ENCODE measurements at regions not wholly inside any gene's neighbourhood (a gene's known extent, or its start where the extent isn't known, plus 50 kb on each side); places are given as distances from the start of the nearest gene placed in this dataset.
"Not testable (repeated sequence)": the region's sequence is repeated elsewhere in the genome, so short reads cannot be mapped to it uniquely, and the experiment has no call there.

- DNase-seq: no peak
These were observed 57.7 kb downstream of the SOX3 start for GRCh38 chrX:140447150-140447549.

GRCh38 chrX:140440876-140441275, 64.0 kb downstream of the SOX3 start:
- DNase-seq: no peak

GRCh38 chrX:140439476-140439875, 65.4 kb downstream of the SOX3 start:
- DNase-seq: no peak

GRCh38 chrX:140434347-140434746, 70.5 kb downstream of the SOX3 start:
- DNase-seq: no peak

GRCh38 chrX:140433582-140433981, 71.3 kb downstream of the SOX3 start:
- DNase-seq: no peak

- DNase-seq: no peak
These were observed 72.3 kb downstream of the SOX3 start for GRCh38 chrX:140432346-140433175.

- no peak for DNase-seq
These were observed 73.3 kb downstream of the SOX3 start for GRCh38 chrX:140431521-140431920.

GRCh38 chrX:140425712-140426395, 79.0 kb downstream of the SOX3 start:
- no peak for DNase-seq

- DNase-seq: no peak
These were observed 82.4 kb downstream of the SOX3 start for GRCh38 chrX:140422501-140422900.

GRCh38 chrX:140402131-140402530, 102.7 kb downstream of the SOX3 start:
- DNase-seq: not testable (repeated sequence)

GRCh38 chrX:140396326-140396725, 108.5 kb downstream of the SOX3 start:
- not testable (repeated sequence) for DNase-seq

GRCh38 chrX:140393507-140393906, 111.4 kb downstream of the SOX3 start:
- DNase-seq: no peak

GRCh38 chrX:140391313-140391712, 113.6 kb downstream of the SOX3 start:
- DNase-seq: no peak

GRCh38 chrX:140389331-140389730, 115.5 kb downstream of the SOX3 start:
- DNase-seq: no peak

GRCh38 chrX:140362861-140363260, 142.0 kb downstream of the SOX3 start:
- DNase-seq: no peak

- DNase-seq: no peak
These were observed 143.9 kb downstream of the SOX3 start for GRCh38 chrX:140360924-140361323.

- DNase-seq: no peak
These were observed 144.6 kb downstream of the SOX3 start for GRCh38 chrX:140360284-140360683.

GRCh38 chrX:140355922-140356321, 148.9 kb downstream of the SOX3 start:
- no peak for DNase-seq

- DNase-seq: no peak
These were observed 149.4 kb downstream of the SOX3 start for GRCh38 chrX:140355429-140355828.

GRCh38 chrX:140354431-140355120, 150.3 kb downstream of the SOX3 start:
- DNase-seq: no peak

- no peak for DNase-seq
These were observed 158.1 kb downstream of the SOX3 start for GRCh38 chrX:140346729-140347128.

- DNase-seq: no peak
These were observed 161.5 kb downstream of the SOX3 start for GRCh38 chrX:140343226-140343868.

GRCh38 chrX:140342410-140342809, 162.5 kb downstream of the SOX3 start:
- no peak for DNase-seq

Data from stimulated activated CD4-positive, alpha-beta T cell treated with anti-CD3 and anti-CD28 coated beads, Interleukin-4, amount 100 ng/mL, for 24 hours (primary cell).